NCI-H526 treated with DMSO at 0.1 percent for 48 hours (cell line): ENCODE measurements at regions not wholly inside any gene's neighbourhood (a gene's known extent, or its start where the extent isn't known, plus 50 kb on each side); places are given as distances from the start of the nearest gene placed in this dataset.

ENCODE experiments used
- DNase-seq: peaks from one replicate; lab custom pipeline; 2025; lab: John Stamatoyannopoulos, UW

DNA sequence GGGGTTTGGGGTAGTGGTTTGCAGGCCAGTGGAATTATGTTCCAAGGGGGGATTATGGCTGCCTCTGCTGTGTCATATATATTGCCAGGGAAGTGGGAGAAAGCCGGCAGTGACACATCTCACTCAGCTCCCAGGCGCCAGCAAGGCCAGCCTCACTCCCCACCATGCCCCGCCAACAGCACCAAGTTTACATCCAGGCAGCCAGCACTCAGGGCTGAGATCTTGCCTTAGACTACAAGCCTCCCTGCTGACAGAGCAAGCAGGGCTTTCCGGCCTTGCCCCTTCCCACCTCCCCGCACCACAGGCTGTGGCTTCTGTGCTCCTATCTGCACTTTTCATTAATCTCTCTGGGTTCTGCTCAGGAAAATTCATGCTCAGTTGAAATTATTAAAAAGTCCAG, 385.1 kb downstream of the MZT1 start:
- DNase-seq: no peak

DNA sequence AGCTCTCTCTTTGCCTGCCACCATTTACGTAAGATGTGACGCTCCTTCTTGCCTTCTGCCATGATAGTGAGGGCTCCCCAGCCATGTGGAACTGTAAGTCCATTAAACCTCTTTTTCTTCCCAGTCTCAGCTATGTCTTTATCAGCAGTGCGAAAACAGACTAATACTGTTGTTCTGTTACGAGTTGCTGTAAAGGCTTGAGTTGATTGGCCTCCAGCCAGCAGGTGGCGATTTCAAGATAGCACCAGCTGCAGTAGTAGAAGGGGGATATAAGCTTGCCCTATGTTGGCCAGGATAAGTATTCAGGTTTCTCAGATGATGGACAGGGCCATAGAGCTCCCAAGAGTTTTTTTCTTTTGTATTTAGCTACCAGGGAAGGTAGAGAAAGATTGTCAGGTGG, 385.5 kb downstream of the MZT1 start:
- no peak for DNase-seq

- DNase-seq: no peak
These were observed 409.9 kb downstream of the MZT1 start for GRCh38 chr13:72317346-72318109.

GRCh38 chr13:72316716-72317115, 410.7 kb downstream of the MZT1 start:
- DNase-seq: no peak

DNA sequence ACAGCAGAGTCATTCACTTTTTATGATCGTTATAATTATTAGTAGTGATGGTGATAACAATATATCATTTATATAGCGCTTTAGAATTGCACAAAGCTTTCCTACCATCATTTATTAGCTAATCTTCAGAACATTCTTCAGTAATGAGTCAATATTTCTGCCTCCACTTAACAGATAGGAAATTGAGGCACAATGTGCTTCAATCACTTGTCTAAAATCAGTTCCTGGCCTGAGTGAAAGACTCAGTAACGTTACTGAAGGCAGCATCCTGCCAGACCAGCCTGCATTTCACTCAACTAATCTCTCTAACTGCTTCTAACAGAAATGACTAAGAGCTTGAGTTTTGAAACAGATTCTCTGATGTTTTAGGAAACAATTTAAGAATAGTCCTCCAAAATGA, 412.1 kb downstream of the MZT1 start:
- no peak for DNase-seq

GRCh38 chr13:72314210-72314609, 413.2 kb downstream of the MZT1 start:
- DNase-seq: no peak

GRCh38 chr13:72313546-72313945, 413.9 kb downstream of the MZT1 start:
- no peak for DNase-seq

DNA sequence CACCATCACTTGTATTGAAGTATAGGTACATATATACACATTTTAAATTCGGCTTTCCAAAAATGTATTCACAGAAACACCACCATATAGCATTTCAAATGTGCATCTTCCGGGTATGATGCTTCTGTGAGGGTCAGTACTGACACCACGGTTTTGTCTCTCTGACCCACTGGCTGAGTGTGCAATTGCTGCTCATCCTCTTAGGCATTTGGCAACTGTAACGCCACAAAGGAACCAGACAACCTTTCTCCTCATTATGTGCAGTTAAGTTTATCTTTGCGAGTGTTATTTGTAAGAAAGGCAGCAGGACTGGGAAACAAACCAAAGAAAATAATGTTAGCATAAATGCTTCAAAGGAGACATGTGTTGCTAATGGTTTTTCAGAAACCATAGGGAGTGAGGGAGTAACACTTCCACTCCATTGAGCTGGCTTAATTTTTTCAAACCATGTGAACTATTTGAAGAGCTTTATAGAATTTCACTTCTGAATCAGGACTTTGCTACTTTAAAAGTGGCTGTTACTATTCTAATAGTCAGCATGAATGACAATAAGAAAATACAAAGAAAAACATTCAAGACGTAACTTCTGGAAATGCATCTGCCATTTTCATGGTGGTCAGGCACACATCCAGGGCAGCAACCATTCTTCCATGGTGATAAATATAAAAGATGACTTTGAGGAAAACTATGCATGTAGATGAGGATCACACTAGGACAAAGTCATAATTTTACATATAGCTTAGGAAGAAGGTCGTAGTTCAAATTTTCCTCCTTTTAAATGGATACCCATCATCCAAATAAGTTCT, 423.3 kb downstream of the MZT1 start:
- no peak for DNase-seq

DNA sequence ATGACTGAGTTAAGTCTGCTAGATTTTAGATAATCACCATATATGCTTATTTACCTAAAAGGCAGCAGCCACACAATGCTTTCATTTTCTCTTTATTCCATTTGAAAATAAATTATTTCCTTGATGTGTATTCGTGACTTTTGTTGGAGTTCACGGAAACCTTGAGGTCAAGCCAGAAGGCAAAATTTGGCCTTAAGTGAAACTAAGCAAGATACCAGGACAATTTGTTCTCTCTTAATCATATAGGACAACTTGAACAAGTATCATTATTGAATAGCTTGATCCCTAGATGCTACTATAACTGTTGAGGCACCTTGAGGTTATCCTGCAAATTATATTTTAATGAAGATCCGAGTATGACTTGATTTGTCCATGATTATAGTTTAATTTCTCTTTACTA, 429.2 kb upstream of the DACH1 start:
- no peak for DNase-seq

DNA sequence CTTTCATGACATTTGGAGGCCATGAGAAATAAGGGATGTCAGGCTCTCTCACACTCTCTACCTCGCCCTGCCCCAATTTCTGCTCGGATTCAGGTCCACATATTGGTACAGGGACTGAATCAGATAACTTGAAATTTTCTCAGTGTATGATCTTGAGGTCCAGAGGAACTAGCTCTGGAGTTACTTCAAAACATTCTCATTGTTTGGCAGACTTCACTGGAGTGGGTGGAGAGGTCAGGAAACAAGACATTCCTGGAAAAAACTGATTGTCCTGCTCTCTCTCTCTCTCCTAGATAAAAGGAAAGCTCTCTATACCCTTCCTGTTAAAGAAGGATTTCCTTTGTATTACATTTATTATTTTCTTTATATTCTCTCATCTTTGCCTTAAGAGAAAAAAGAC, 428.1 kb upstream of the DACH1 start:
- no peak for DNase-seq

DNA sequence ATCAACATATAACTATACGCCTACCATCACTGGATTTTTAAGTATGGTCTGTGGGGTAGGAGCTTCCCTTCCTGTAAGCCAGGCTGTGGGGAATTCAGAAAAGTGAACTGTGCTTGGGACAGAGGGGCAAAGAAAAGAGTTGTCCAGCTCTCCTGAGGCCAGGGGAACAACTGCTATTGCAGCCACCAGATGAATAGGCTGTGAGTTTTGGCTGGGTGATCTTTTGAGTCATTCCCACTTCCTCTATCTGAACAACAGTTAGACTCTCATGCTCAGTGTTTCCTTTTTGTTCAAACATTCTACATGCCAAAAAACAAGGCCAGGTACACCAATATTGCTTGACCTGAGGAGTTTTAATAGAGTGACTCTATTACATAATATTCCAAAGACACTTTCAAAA, 426.2 kb upstream of the DACH1 start:
- DNase-seq: no peak

- no peak for DNase-seq
These were observed 424.1 kb upstream of the DACH1 start for GRCh38 chr13:72290962-72291681.

DNA sequence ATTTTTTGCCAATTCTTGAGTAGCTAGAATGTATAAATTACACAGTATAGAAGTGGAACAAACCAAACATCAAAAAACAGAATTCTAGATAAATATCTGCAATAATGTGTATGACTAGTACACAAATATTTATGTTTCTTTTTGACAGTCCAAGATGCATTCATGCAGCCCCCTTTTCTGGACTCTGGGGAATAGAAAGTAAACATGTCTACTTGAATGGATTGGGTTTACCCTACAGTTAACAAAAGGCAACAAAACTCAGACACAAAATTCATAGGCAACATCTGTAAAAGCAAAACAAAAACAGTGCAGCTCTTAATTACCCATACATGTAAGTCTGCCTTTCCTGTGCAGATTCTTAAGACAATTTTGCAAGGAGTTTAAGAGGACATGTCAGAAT, 419.4 kb upstream of the DACH1 start:
- DNase-seq: no peak

GRCh38 chr13:72284791-72285190, 417.8 kb upstream of the DACH1 start:
- no peak for DNase-seq

GRCh38 chr13:72261732-72262131, 394.7 kb upstream of the DACH1 start:
- no peak for DNase-seq

GRCh38 chr13:72259528-72259927, 392.5 kb upstream of the DACH1 start:
- DNase-seq: no peak

DNA sequence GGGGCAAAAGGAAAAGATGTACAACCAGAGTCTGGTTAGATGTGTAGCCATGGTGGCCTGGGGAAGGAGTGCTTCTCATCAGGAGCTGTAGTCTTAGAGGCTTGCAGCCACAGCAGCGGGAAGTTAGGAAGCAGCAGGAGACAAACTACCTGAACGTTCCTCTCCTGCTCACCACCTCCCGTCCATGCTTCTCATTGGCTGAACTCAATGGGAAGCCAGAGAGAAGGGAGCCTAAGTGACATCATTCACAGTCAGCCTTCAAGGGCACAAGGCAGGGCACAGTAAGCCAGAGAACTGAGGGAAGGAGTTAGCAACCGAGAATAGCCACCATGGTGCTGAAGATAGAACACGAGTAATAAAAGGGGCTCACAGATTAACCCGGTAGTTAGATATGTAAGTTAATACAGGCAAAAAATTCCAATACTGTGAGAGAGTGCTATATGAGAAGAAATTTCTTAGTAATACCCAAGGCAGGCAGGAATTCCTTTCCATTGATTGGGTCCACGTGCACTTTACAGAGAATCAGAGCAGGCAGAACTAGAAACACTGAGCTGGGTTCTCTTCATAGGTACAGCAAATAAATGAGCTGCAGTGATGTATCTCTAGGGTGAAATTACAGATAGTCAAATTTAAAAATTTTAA, 391.5 kb upstream of the DACH1 start:
- no peak for DNase-seq

- DNase-seq: peak; percentile 32
These were observed 388.9 kb upstream of the DACH1 start for GRCh38 chr13:72255908-72256307.

GRCh38 chr13:72253754-72254153, 386.8 kb upstream of the DACH1 start:
- DNase-seq: no peak

GRCh38 chr13:72246396-72246795, 379.4 kb upstream of the DACH1 start:
- no peak for DNase-seq

DNA sequence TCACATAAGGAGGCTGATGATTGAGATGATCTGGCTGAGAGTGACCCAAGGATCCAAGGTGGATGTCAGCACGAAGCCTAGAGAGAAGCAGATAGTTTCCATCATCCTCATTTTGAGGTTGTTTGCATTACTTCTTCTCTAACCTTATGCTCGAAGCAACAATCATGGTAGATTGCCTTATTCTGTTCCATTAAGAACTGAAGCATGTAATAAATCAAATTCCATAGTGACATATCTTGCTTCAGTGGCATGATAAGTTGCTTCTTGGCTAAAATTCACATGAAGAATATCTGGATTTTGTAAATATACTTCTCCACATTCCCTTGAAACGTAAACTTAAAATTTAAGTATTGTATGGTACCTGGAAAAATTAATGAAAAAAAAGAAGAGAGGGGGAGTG, 377.8 kb upstream of the DACH1 start:
- DNase-seq: no peak

GRCh38 chr13:72230131-72230530, 363.1 kb upstream of the DACH1 start:
- DNase-seq: no peak
